GM18951 (cell line): ENCODE measurements at regions not wholly inside any gene's neighbourhood (a gene's known extent, or its start where the extent isn't known, plus 50 kb on each side); places are given as distances from the start of the nearest gene placed in this dataset.
"Not testable (repeated sequence)": the region's sequence is repeated elsewhere in the genome, so short reads cannot be mapped to it uniquely, and the experiment has no call there.

Source experiments
- POLR2A ChIP-seq: IDR thresholded peaks from 4 replicates; pipeline ENCODE4 v1.6.1; 2011; ENCODE audit warnings: mild to moderate bottlenecking; ENCODE audit not compliant: insufficient read length, insufficient read depth; ENCODE audit errors: extremely low read depth
- in situ Hi-C: fragments of 300-500 bp; cut with MboI; formaldehyde crosslinking; loops from one replicate; pipeline ENCODE4 v1.12.0; 2022; ENCODE audit warnings: low sequenced_read_pairs, mixed read lengths, inconsistent platforms; ENCODE audit not compliant: unreplicated experiment

GRCh38 chr13:73327579-73327978, 268.8 kb downstream of the KLF5 start:
- in situ Hi-C loops, result no loop called here
- no peak for TF ChIP-seq POLR2A

GRCh38 chr13:73325723-73326558, 267.1 kb downstream of the KLF5 start:
- in situ Hi-C loops, result no loop called here
- no peak for TF ChIP-seq POLR2A

DNA sequence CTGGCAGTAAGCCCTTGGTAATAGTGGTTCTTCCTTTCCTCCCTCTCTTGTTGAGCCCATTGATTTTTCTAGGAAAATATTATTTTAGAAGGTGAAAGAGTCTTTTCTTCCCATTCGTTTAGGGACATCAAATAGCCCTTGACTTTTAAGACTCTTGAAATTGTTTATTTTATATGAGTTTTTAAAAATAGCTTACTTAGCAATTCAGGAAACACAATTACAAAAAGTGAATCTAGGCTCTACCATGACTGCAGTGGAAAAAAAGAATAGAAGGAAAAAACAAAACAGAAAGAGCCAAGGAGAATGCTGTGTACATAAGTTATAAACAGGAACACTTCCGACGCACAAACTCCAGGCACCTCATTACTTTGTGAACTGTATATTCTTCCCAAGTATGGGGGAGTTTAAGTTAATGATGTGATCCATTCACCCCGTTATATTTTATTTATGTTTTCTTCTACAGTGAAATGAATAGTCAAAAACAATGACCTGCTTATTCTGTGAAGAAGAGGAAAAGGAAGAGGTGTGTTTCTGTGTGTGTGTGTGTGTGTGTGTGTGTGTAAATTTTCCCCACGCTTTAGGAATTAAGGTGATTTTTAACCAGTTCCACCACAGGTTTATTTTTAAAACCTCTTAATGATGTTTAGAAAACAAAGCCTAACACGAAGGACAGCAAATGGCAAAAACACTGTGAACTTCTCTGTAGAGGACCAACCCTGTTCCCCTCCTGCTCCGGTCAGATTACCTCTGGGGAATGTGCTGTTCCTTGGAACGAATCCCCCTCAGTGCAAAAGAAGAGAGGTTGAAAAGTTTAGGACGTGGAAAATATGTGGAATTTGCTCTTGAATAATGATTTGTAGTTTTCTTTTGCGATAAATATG, 266.3 kb downstream of the KLF5 start:
- TF ChIP-seq POLR2A, result no peak

GRCh38 chr13:73323615-73324014, 264.8 kb downstream of the KLF5 start:
- TF ChIP-seq POLR2A, result no peak
- in situ Hi-C loops, result no loop called here

More for the DNA sequence above, 266.3 kb downstream of the KLF5 start:
- in situ Hi-C loops, result no loop called here

GRCh38 chr13:73321043-73321442, 262.2 kb downstream of the KLF5 start:
- no peak for TF ChIP-seq POLR2A
- in situ Hi-C loops, result no loop called here

DNA sequence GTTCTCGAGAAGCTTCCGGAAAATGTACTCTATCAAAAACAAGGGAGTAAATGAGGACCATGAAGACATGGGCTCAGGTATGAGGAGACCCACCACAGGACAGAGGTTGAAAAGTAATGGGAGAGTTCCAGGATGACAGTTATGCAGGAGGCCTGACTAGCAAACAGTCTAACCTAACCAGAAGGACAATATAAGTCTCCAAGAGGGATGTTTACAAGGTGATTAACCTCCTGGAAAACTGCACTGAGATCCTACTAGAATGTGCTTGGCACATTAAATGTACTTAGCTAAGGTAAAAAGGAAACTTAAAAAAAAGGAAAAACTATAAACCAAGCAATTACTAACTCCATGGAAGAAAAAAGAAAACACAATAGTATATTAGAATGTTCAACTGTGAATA, 258.3 kb downstream of the KLF5 start:
- in situ Hi-C loops, result no loop called here

DNA sequence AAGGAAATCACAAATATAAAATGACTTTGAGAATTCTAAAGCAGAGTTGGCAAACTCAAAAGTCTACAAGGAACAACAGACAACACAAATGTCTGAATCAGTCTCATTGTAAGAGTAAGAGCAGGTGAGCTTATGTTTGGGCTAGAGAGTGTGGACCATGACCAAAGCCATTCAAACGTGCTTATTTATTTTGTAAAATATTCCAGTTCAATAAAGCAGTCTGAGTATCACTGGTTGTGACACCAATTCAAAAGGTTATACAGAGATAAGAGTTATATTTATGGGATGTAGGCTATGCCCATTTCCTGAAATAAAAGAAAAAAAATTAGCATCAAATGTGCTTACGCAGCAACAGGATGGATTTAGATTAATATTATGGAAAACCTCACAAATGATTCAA, 251.6 kb downstream of the KLF5 start:
- TF ChIP-seq POLR2A, result no peak
- in situ Hi-C loops, result no loop called here

More for the DNA sequence above, 258.3 kb downstream of the KLF5 start:
- no peak for TF ChIP-seq POLR2A

- TF ChIP-seq POLR2A, result no peak
- in situ Hi-C loops, result no loop called here
These were observed 248.7 kb downstream of the KLF5 start for GRCh38 chr13:73307481-73307880.

DNA sequence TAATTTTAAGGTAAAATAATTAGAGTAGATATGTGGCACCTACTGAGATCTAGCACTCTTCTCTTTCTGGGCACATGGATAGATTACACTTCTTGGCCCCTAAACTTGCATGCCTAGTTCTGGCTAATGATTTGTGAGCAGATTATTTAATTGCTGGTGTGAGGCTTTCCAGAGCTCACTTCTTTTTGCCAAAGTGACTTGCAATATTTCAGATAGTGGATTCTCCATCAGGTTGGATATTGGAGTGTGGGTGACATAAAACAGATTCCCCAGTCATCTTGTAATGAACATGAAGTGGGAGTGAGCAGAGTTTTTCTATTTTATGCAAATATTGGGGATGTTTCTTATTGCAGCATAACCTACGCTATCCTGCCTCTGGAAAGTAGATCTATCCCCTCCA, 247.9 kb downstream of the KLF5 start:
- in situ Hi-C loops, result no loop called here
- TF ChIP-seq POLR2A, result no peak

DNA sequence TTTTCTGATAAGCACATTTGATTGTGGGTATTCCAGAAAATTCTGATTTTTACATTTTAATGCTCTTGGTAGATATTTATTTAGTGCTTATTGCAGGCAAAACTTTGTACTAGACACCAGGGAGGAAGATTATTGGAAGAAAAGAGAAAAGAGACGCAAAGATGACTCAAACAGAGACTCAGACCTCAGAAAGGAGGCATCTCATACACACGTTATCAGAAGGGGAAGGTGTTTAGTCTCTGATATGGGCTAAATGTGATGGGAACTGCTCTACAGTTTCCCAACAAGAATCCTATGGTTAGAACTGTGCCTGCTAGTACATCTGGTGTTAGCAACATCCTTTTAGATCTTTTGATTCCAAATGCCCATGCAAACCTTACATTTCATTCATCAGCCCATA, 245.6 kb downstream of the KLF5 start:
- in situ Hi-C loops, result no loop called here
- TF ChIP-seq POLR2A, result no peak

- in situ Hi-C loops, result no loop called here
- no peak for TF ChIP-seq POLR2A
These were observed 245.0 kb downstream of the KLF5 start for GRCh38 chr13:73303851-73304250.

DNA sequence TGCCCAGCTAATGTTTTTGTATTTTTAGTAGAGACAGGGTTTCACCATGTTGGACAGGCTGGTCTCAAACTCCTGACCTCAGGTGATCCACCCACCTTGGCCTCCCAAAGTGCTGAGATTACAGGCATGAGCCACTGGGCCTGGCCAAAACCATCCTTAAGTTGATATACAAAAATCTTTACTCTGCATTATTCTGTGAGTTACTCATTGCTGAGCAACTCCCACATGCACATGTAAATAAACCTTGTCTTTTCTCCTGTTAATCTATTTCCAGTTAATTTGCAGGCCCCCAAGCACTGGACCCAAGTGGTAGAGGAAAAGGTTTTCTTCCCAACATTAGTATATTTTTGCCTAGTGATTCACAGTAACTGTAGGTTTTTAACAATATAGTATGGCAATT, 242.8 kb downstream of the KLF5 start:
- in situ Hi-C loops, result not testable (repeated sequence)

- in situ Hi-C loops, result no loop called here
- no peak for TF ChIP-seq POLR2A
These were observed 242.1 kb downstream of the KLF5 start for GRCh38 chr13:73300718-73301425.
